ENCODE measurements at regions not wholly inside any gene's neighbourhood (a gene's known extent, or its start where the extent isn't known, plus 50 kb on each side); places are given as distances from the start of the nearest gene placed in this dataset.

DNA sequence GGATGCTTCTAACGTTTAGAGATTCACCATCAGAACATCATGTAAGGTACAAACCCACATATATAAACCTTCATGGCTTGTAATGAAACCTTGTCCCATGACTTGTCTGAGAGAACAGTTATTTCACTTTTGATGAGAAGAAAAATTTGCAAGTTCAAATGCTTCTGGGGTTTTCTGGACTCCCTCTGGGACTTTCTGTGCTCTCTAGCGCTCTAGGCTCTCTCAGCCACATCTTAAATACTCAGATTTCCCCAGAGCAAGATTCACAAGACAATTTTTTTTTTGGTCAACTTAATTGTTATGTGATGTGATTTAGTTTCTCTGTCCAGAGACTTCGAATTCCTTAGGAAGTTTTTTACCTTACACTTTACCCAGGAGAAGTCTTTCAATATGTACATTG is 282.8 kb upstream of the EDNRB start:
- TF ChIP-seq, protein P1, sequence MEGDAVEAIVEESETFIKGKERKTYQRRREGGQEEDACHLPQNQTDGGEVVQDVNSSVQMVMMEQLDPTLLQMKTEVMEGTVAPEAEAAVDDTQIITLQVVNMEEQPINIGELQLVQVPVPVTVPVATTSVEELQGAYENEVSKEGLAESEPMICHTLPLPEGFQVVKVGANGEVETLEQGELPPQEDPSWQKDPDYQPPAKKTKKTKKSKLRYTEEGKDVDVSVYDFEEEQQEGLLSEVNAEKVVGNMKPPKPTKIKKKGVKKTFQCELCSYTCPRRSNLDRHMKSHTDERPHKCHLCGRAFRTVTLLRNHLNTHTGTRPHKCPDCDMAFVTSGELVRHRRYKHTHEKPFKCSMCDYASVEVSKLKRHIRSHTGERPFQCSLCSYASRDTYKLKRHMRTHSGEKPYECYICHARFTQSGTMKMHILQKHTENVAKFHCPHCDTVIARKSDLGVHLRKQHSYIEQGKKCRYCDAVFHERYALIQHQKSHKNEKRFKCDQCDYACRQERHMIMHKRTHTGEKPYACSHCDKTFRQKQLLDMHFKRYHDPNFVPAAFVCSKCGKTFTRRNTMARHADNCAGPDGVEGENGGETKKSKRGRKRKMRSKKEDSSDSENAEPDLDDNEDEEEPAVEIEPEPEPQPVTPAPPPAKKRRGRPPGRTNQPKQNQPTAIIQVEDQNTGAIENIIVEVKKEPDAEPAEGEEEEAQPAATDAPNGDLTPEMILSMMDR (IDR thresholded peaks at IDR 0.05): no peak
- Histone ChIP-seq H3K27ac (no peak overlapping the region), H3K4me3 (no peak overlapping the region)
- no peak for DNase-seq (ENCODE audit: low spot score)

- TF ChIP-seq, protein P1 (IDR thresholded peaks at IDR 0.05): no peak
- H3K27ac ChIP-seq: no peak overlapping the region
- H3K4me3 ChIP-seq: no peak overlapping the region
- DNase-seq (ENCODE audit: low spot score): no peak
Measured at GRCh38 chr13:78198821-78199220, 280.2 kb upstream of the EDNRB start.

- Histone ChIP-seq H3K4me3 (no peak overlapping the region), H3K27ac (no peak overlapping the region)
- DNase-seq (ENCODE audit: low spot score): no peak
- TF ChIP-seq, protein P1 (IDR thresholded peaks at IDR 0.05): no peak
Measured at GRCh38 chr13:78198419-78198818, 279.8 kb upstream of the EDNRB start.

DNA sequence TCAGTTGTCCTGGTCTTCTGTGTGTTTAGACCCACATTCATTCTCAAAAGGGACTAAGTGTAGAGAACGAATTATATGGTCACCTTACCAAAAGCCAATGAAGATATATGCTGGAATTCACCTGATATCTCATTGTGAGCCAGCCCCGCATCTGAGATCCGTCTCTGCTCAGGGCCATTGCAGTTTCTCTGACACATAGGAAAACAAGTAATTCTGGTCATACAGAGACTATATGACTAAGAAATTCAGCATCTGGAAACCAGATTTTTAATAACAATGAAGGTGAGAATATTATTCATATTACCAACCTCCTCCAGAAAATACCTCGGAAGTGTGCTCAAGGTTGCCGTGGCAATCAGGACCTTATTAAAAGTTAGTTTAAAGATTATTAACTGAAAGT is 278.6 kb upstream of the EDNRB start:
- no peak for DNase-seq (ENCODE audit: low spot score)
- TF ChIP-seq, protein P1 (IDR thresholded peaks at IDR 0.05): no peak
- Histone ChIP-seq H3K4me3 (no peak overlapping the region), H3K27ac (no peak overlapping the region)

- no peak for DNase-seq (ENCODE audit: low spot score)
- TF ChIP-seq, protein P1 (IDR thresholded peaks at IDR 0.05): no peak
- H3K4me3 ChIP-seq: no peak overlapping the region
- H3K27ac ChIP-seq: no peak overlapping the region
Measured at GRCh38 chr13:78194904-78195639, 276.4 kb upstream of the EDNRB start.

GRCh38 chr13:78193846-78194245 is 275.2 kb upstream of the EDNRB start:
- H3K27ac ChIP-seq: no peak overlapping the region
- no peak for DNase-seq (ENCODE audit: low spot score)
- TF ChIP-seq, protein P1 (IDR thresholded peaks at IDR 0.05): no peak
- H3K4me3 ChIP-seq: no peak overlapping the region

GRCh38 chr13:78192716-78193115 is 274.1 kb upstream of the EDNRB start:
- H3K4me3 ChIP-seq: no peak overlapping the region
- DNase-seq (ENCODE audit: low spot score): no peak
- TF ChIP-seq, protein P1 (IDR thresholded peaks at IDR 0.05): no peak
- no peak overlapping the region for H3K27ac ChIP-seq
